Heart left ventricle (tissue), 13 donors: ENCODE measurements at regions not wholly inside any gene's neighbourhood (a gene's known extent, or its start where the extent isn't known, plus 50 kb on each side); places are given as distances from the start of the nearest gene placed in this dataset.

Experiments
- CTCF ChIP-seq, 12 donors: fragments of 200-600 bp; sonication (generic) in 4 of 12; IDR thresholded peaks; one replicate each; pipeline versions ENCODE4 v1.5.0 to v1.8.0; 2018 to 2022; ENCODE audit warnings: antibody characterized with exemption in 12 of 12, mild to moderate bottlenecking in 5 of 12
- POLR2A ChIP-seq, 2 donors: fragments of 450-650 bp; IDR thresholded peaks; one replicate each; pipeline ENCODE4 v1.6.1; 2017; ENCODE audit warnings: antibody characterized with exemption in 2 of 2, mild to moderate bottlenecking in 2 of 2, moderate library complexity in 2 of 2
- donor health status: ischemic (EF 13 %, LVEDD 7.1; RV severe dilation, severe dysfunction).
- donor health status: DM: no; HTN: yes; CAD: no.
- donor health status: DM: no; HTN: no; CAD: no.
- donor health status: ischemic (EF 25% LVEDD 6.9; RV normal size, moderate dysfunction).
- donor health status: ischemic (EF 25% LVEDD 5.7; RV mildly dilated, moderate dysfunction).
- donor health status: ischemic (EF 35%, LVEDD 5.7; RV mildly dilated, moderate dysfunction).
- donor health status: nonischemic (EF 11% LVEDD 7.7; RV severe dilation, severe dysfunction).
- donor health status: DM: yes; HTN: yes; CAD: no.
- donor health status: PGD.
- donor health status: ischemic (EF 29% LVEDD 5.4; RV normal size, mild dysfunction).
- donor health status: nonischemic (EF 23%, LVEDD 6.1; RV moderate dilation, normal function).

GRCh38 chr11:127411283-127411682 is 410.7 kb upstream of the KIRREL3 start:
- TF ChIP-seq CTCF (IDR thresholded peaks at IDR 0.05) (no peak), POLR2A (IDR thresholded peaks at IDR 0.05) (no peak)
